Uterus (tissue), 2 donors: ENCODE measurements at regions not wholly inside any gene's neighbourhood (a gene's known extent, or its start where the extent isn't known, plus 50 kb on each side); places are given as distances from the start of the nearest gene placed in this dataset.

Experiments used
- POLR2A ChIP-seq, 2 donors: fragments of 450-650 bp; IDR thresholded peaks; one replicate each; pipeline ENCODE4 v1.6.1; 2016; ENCODE audit warnings: antibody characterized with exemption in 2 of 2, mild to moderate bottlenecking in 1 of 2, moderate library complexity in 1 of 2
- TF ChIP-seq, protein P1 (sequence below), 4 experiments: fragments of 200-600 bp in 2 of 4; fragments of 450-650 bp in 2 of 4; sonication (generic) in 2 of 4; IDR thresholded peaks; one replicate each; pipeline ENCODE4 v1.5.1; 2016 to 2019; ENCODE audit warnings: antibody characterized with exemption in 4 of 4, mild to moderate bottlenecking in 2 of 4, moderate library complexity in 1 of 4

DNA sequence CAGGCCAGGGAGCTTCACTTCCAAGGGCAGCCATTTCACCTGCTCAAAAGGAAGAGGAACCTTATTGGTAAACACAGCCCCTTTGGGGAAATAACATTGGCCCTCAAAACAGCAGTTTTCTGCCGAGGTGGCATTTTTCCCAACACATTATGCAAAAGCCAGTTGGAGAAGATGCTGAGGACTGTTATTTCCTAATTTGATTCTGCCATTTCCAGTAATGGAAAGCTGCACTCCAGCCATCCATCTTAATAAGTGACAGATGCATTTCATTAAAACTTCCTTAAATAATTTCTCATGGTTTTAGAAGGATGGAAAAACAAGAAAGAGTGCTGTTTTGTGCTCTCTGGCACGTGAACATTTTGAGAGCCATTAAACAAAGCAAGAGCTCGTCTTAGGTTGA lies 55.9 kb upstream of the ALK start:
- TF ChIP-seq POLR2A (IDR thresholded peaks at IDR 0.05): no peak
- TF ChIP-seq, protein P1, sequence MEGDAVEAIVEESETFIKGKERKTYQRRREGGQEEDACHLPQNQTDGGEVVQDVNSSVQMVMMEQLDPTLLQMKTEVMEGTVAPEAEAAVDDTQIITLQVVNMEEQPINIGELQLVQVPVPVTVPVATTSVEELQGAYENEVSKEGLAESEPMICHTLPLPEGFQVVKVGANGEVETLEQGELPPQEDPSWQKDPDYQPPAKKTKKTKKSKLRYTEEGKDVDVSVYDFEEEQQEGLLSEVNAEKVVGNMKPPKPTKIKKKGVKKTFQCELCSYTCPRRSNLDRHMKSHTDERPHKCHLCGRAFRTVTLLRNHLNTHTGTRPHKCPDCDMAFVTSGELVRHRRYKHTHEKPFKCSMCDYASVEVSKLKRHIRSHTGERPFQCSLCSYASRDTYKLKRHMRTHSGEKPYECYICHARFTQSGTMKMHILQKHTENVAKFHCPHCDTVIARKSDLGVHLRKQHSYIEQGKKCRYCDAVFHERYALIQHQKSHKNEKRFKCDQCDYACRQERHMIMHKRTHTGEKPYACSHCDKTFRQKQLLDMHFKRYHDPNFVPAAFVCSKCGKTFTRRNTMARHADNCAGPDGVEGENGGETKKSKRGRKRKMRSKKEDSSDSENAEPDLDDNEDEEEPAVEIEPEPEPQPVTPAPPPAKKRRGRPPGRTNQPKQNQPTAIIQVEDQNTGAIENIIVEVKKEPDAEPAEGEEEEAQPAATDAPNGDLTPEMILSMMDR (IDR thresholded peaks at IDR 0.05): no peak
